ENCODE measurements at regions not wholly inside any gene's neighbourhood (a gene's known extent, or its start where the extent isn't known, plus 50 kb on each side); places are given as distances from the start of the nearest gene placed in this dataset.

DNA sequence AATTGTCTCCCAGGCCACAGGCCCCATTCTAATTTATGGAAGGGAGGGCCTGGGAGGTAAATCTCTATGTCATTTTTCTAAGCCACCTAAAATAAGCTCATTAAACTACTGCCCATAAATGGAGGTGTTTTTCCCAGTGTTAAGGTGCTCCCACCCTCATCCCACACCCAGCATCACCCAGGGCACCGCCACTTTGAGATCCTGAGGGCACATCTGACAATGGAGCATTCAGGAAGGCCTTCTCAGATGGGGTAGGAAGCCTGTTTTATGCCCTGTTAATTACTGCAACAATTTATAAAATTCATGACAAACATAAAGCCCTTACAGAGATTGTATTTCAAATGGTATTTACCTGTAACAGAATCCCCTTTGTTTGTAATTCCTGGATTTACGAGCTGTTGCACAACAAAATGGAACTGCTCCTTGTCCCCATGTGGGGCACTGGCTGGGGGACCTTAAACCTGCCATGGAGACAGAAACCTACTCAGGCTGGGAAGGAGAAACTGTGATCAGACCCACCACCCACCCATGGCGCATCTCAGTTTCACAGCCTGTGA lies 319.5 kb upstream of the USP24 start (continued):
- TF ChIP-seq, protein P1, sequence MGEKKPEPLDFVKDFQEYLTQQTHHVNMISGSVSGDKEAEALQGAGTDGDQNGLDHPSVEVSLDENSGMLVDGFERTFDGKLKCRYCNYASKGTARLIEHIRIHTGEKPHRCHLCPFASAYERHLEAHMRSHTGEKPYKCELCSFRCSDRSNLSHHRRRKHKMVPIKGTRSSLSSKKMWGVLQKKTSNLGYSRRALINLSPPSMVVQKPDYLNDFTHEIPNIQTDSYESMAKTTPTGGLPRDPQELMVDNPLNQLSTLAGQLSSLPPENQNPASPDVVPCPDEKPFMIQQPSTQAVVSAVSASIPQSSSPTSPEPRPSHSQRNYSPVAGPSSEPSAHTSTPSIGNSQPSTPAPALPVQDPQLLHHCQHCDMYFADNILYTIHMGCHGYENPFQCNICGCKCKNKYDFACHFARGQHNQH (CRISPR knock-in tag; IDR thresholded peaks at IDR 0.05): no peak
- no peak for TF ChIP-seq ZNF160 (CRISPR knock-in tag; IDR thresholded peaks at IDR 0.05)
- TF ChIP-seq BCL6 (CRISPR knock-in tag; IDR thresholded peaks at IDR 0.05): peak; percentile 85
- 0 out of 2 replicates have a peak, but pooled peaks have one; percentile 51 for TF ChIP-seq NFIC (IDR thresholded peaks at IDR 0.05; ENCODE audit: low read length)
- TF ChIP-seq ARID2 (CRISPR knock-in tag; IDR thresholded peaks at IDR 0.05; ENCODE audit: borderline replicate concordance): no peak
- no peak for TF ChIP-seq ZNF75D (CRISPR knock-in tag; IDR thresholded peaks at IDR 0.05; ENCODE audit: borderline replicate concordance)
- no peak for TF ChIP-seq MIER2 (CRISPR knock-in tag; IDR thresholded peaks at IDR 0.05)
- peak; percentile 63 for TF ChIP-seq SIX4 (CRISPR knock-in tag; IDR thresholded peaks at IDR 0.05)
- TF ChIP-seq SRSF1 (optimal IDR thresholded peaks at IDR 0.05; ENCODE audit: low read depth, low read length): no peak
- no peak for TF ChIP-seq WIZ (CRISPR knock-in tag; IDR thresholded peaks at IDR 0.05)
- no peak for TF ChIP-seq ZNF850 (CRISPR knock-in tag; conservative IDR thresholded peaks at IDR 0.05)
- TF ChIP-seq PBX2 (CRISPR knock-in tag; IDR thresholded peaks at IDR 0.05): no peak
- TF ChIP-seq ZFAT (CRISPR knock-in tag; conservative IDR thresholded peaks at IDR 0.05): no peak
- TF ChIP-seq SNAPC4 (CRISPR knock-in tag; IDR thresholded peaks at IDR 0.05): no peak
- TF ChIP-seq ZNF12 (CRISPR knock-in tag; IDR thresholded peaks at IDR 0.05): no peak
- TF ChIP-seq HNF4G (IDR thresholded peaks at IDR 0.05; ENCODE audit: borderline replicate concordance, low read depth, low read length): peak; percentile 58
- TF ChIP-seq HNF4G (CRISPR knock-in tag; IDR thresholded peaks at IDR 0.05; ENCODE audit: borderline replicate concordance, low read depth): no peak
- TF ChIP-seq E2F1 (CRISPR knock-in tag; IDR thresholded peaks at IDR 0.05): no peak
- TF ChIP-seq ATAD3A (CRISPR knock-in tag; IDR thresholded peaks at IDR 0.05): no peak
- TF ChIP-seq, protein P2, sequence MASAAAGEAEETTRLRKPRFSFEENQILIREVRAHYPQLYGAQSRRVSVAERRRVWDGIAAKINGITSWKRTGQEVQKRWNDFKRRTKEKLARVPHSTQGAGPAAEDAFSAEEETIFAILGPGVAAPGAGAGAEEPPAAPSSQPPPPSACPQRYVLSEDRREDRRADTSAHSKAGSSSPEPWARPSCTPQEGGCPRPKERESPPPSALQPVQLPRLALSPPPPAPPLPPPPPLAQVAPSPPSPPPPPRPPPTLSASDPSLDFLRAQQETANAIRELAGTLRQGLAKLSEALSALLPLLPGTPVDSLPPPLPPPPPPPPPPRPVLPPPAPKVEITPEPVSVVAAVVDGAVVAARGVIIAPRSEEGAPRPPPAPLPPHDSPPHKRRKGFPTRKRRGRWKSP (CRISPR knock-in tag; IDR thresholded peaks at IDR 0.05): 0 out of 2 replicates have a peak, but pooled peaks have one; percentile 45
- no peak for TF ChIP-seq FOSL1 (CRISPR knock-in tag; IDR thresholded peaks at IDR 0.05; ENCODE audit: borderline replicate concordance)
- TF ChIP-seq SPEN (CRISPR knock-in tag; IDR thresholded peaks at IDR 0.05; ENCODE audit: low read depth): no peak
